ENCODE measurements at regions not wholly inside any gene's neighbourhood (a gene's known extent, or its start where the extent isn't known, plus 50 kb on each side); places are given as distances from the start of the nearest gene placed in this dataset.

DNA sequence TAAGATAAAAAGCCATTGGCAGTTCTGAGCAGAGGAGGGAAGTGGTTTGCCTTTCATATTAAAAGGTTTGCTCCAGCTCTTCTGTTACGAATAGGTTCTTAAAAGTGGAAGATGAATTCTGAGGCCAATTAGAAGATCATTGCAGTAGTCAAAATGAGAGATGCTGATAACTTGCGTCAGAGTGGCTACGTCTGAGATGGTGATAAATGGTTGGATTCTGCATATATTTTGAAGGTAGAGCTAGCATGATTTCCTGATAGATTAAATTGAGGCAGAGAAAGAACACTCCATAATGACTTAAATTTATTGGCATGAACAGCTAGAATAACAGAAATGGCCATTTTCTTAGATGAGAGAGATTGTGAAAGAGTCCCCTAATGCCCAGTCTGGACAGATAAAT is 652.6 kb downstream of the DACH1 start:
- TF ChIP-seq, protein P1, sequence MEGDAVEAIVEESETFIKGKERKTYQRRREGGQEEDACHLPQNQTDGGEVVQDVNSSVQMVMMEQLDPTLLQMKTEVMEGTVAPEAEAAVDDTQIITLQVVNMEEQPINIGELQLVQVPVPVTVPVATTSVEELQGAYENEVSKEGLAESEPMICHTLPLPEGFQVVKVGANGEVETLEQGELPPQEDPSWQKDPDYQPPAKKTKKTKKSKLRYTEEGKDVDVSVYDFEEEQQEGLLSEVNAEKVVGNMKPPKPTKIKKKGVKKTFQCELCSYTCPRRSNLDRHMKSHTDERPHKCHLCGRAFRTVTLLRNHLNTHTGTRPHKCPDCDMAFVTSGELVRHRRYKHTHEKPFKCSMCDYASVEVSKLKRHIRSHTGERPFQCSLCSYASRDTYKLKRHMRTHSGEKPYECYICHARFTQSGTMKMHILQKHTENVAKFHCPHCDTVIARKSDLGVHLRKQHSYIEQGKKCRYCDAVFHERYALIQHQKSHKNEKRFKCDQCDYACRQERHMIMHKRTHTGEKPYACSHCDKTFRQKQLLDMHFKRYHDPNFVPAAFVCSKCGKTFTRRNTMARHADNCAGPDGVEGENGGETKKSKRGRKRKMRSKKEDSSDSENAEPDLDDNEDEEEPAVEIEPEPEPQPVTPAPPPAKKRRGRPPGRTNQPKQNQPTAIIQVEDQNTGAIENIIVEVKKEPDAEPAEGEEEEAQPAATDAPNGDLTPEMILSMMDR (optimal IDR thresholded peaks at IDR 0.05 in 1 of 3, IDR thresholded peaks at IDR 0.05 in 1 of 3, conservative IDR thresholded peaks at IDR 0.05 in 1 of 3; ENCODE audit: extremely low read depth in 1 of 3, insufficient read depth in 2 of 3, low read length in 3 of 3) = no peak
- no peak for TF ChIP-seq EZH2 (IDR thresholded peaks at IDR 0.05; ENCODE audit: low read length)
